HG02610 (cell line): ENCODE measurements at regions not wholly inside any gene's neighbourhood (a gene's known extent, or its start where the extent isn't known, plus 50 kb on each side); places are given as distances from the start of the nearest gene placed in this dataset.

Experiments used
- ATAC-seq: cut with Tn5 transposase; IDR thresholded peaks from one replicate; pipeline ENCODE4 v1.9.1; 2021; ENCODE audit warnings: mild to moderate bottlenecking, moderate library complexity; ENCODE audit not compliant: unreplicated experiment

DNA sequence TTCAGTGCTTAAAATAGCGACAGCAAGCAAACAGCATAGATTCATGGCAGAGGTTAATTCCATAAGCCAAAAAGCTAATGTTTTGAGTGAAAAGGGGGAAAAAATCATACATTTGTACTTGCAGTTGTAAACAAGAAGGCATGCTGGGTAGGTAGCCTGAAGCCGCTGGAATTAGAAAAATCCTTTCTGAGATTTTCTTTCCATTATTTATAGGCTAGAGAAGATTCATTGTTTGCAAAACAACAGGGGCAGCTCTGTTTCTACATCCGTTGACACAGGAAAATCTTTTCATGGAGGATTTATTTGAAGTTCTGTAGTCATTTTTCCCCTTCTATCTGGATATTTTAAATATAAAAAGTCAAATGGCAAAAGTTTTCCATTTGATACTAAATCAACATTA lies 843.9 kb downstream of the QKI start:
- ATAC-seq, result no peak

DNA sequence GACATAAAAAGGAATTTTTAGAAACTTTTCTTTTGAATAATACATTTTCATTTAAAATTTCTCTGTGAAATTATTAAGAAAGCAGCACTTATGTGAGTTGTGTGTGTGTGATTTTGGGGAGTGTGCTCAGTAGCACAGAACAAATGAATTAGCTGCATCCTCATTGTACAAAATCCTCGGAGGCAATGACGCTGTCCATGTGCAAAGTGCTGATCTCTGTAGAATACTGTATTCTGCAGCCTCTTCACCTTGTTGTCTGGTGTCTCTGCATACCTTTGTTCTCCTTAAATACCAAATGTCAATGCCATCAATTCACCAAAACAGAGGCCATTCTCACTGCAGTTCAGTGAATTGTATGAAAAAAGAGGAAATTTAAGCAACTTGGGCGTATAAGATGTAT lies 838.4 kb downstream of the QKI start:
- no peak for ATAC-seq

- no peak for ATAC-seq
Measured at GRCh38 chr6:164252291-164252690, 837.8 kb downstream of the QKI start.

DNA sequence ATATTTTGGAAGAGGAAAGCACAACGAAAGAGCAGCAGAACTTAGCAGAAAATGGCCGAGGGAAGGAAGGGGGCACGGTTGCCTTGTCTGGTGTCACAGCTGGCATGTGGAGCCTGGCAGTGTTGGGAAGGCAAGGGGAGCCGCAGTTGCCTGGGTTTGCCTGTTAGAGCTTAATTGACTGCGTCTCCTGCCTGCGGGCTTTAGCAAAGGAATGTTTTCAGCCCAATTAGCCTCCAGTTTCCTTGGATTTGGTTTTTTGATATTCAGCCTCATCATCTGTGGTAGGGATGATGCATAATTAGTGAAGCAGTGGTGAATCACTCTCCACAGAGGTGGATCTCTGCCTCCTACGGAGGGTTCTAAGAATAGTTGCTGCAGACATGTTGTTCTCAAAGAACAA lies 832.6 kb downstream of the QKI start:
- ATAC-seq, result no peak

GRCh38 chr6:164246082-164246481 lies 831.6 kb downstream of the QKI start:
- no peak for ATAC-seq

- no peak for ATAC-seq
Measured at GRCh38 chr6:164243949-164244348, 829.4 kb downstream of the QKI start.

GRCh38 chr6:164243012-164243610 lies 828.6 kb downstream of the QKI start:
- ATAC-seq, result no peak

DNA sequence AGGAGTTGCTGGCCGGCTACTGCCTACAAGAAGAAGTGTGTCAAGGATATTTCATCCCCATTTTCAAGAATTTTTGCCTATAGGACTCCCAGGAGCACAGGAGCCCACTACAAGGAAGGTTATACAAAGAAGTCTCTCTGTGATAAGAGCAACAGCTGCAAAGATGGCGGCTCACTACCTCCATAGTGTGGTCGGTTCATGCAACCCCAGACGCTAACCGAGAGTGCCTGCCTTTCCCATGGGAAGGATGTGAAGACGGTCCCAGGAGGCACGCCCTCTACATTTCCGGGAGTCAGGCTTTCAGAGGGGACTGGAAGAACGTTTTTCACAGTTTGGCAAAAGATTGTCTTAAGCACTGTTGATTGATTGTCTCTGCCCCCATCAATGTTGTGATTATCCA lies 816.3 kb downstream of the QKI start:
- ATAC-seq, result no peak

DNA sequence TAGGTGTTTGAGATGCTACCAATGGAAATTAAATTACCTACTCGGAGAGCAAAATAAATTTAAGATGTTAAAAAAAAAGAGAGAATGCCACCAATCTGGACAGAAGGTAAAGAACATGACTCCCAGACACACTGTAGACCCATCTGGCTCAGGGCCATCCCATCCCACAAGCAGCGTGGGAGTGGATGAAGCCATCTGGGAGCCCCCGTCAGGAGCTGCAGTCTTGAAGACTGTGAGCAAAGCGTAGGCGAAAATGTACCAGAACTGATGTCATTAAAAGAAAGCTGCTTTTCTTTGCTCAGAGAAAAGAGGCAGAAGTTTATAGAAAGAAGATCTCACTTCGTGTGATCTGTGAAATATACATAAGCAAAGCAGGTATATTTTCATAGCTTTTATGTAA lies 815.7 kb downstream of the QKI start:
- ATAC-seq, result no peak

- no peak for ATAC-seq
Measured at GRCh38 chr6:164229716-164230115, 815.2 kb downstream of the QKI start.

GRCh38 chr6:164227952-164228522 lies 813.5 kb downstream of the QKI start:
- no peak for ATAC-seq

GRCh38 chr6:164216839-164217238 lies 802.3 kb downstream of the QKI start:
- no peak for ATAC-seq

DNA sequence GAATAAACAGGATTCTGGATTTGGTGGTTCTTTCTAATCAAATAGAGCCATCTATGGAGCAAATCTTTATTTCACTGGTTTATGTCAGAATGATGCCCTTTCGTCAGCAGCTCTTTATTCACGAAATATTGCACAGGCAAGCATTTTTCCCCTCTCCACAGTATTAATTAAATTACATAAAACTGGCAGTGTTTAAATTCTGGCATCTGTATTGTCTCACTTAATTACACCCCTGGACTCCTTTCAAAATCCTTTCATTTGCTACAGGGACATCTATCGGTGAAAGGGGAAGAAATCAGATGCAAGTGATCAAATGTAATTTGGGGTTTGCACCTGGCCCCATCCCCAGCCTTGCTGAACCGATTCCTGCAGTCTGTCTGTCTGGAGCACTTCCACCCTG lies 801.9 kb downstream of the QKI start:
- ATAC-seq, result no peak

DNA sequence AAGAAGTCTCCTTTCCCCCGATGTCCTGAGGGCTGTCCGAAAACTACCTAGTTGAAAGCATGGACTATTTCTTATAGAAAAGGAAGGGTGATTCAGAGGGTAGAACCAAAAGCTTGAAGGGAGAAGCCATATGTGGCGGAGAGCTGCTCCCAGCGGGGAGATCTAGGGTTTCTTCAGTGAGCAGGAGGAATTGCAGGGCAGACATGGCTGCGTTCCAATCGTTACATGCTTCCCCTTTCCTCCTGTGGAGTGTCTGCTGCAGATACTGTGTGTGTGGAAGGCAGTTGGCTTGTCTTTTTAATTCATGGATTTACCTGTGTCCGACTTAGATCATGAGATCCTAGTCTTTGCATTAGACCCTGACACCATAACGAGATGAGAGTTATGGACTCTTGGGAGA lies 799.5 kb downstream of the QKI start:
- ATAC-seq, result no peak

DNA sequence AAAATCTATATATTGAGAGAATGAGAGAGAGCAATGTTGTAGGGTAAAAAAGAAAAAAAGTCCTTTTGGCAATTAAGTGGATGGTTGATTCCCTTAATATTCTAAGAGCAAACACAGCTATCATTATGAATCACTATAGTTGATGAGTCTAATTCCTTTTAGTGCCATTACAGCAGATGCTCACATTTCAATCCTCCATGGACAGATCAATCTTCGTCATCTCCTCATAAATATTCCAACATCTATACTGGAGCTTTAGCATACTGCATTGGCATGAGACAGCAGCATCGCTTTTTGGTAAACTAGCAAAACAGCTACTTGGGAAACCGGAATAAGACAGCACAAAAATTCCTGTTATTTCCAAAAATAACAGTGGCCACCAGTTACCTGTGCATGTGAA lies 796.7 kb downstream of the QKI start:
- no peak for ATAC-seq

- ATAC-seq, result no peak
Measured at GRCh38 chr6:164210783-164211182, 796.3 kb downstream of the QKI start.

DNA sequence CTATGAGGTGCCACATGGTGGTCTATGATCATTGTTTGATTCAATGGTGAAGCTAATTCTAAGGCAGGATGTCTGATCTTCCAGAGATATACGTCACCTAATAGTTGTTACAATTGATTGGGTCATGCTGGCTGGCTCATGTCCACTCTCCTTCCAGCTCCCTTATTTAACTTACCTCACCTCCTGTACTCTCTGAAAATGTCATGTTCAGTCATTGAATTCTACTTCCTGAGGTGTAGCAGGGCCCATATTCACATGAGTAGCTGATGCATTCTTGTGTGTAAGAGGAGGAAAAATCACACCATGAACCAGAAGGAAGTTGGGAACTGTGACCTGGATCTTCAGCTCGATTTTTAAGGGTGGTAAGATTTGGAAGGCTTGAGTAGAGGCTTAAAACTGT lies 795.8 kb downstream of the QKI start:
- ATAC-seq, result no peak

DNA sequence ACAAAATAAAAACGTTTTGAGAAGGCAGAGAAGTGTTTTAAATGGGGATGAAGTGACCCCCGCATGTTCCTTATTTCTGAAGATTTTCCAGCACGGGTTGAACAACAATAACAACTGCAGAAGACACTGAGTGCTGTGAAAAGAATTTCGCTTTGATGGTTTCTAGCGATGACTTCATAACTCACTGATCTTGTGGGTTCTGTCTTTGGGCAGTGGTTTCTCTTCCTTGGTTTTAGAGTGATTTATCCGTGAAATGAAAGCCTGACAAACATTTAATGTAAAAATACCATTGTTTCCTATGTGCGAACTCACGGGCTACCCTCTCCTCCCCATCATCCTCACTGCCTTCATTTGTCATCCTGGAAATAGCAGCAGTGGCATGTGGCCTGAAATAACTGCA lies 793.9 kb downstream of the QKI start:
- ATAC-seq, result no peak

DNA sequence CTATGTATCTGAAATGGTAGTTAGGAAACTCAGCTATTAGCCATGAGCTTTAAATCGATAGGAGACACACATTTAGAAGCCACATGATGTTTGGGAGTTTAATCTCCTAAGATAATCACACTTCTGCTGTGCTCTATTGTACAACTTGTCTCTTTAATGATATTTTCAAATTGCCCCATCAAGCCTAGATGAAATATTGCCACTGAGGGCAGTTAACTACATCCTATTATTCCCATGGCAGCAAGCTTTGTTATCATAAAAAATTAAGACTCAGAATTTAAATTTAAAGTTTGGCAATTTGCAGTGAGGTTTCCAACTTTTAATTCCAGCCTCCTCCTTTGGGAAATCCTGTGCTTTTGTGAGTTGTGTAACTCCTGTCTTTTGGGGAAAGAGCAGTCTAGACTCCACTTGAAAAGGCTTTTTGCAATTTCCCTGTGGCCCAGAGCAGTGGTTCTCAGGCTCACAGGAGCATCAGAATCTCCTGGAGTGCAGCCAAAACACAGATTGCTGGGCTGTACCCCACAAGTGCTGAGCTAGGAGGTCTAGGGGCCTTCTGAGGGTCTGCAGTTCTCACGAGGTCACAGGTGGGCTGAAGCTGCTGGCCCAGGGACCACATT lies 792.4 kb downstream of the QKI start:
- no peak for ATAC-seq

DNA sequence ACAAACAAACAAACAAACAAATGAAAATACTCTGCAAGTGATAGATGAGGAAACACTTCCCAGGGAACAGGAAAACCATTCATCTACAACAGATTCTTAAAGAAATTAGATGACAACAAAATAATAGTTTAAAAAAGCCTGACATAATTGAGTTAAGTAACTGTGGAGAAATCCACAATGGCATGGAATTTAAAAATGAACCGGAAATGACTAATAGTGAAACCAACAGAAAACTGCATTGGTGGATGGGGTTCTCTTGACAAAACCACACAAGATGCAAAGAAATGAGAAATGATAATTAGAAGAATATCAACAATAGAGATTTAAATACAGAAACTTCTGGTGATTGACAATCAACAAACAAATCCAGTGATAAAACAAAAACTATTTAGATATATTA lies 785.6 kb downstream of the QKI start:
- no peak for ATAC-seq

DNA sequence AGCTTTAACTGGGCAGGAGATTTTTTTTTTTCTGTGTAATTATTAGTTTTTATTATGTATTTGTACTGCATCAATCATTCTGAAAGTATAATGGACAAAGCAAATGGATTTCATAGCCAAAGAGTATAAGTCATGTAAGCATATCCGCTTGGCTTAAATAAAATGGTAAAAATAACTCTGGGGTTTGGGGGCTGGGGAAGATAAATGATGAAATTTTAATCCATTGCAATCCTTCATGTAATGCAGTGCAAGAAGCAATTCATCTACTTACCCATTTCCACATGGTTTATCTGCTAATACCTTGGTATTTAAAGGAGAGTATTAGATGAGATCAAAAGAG lies 781.4 kb downstream of the QKI start:
- no peak for ATAC-seq

DNA sequence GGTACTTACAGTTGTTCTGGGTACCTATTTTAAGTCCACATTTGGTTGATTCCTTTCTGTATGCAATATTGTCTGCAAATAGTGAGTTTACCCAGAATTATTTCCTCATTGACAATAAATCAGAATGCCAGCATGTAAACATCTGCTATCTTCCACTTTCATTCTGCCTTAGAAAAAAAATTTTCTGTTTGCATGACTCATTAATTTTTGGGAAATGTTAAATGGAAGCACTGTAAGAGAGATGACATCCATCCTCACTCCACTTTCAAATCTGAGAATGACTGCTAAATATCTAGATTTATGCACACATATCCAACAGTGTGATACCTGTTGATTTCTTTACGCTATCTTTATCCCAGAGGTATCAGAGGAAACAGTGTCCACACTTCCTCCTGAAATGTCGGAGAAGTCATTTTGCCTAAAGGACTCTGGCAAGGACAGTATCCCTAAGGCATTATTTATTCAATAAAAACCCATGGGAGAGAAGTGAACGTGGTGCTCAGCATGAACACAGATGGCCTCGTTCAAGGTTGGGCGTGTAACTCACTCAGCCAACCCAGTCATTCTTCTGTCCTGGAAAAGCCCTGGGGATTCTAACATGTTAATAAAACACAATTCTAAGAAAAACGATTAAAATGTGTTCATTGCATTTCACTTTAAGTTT lies 780.9 kb downstream of the QKI start:
- no peak for ATAC-seq
